ENCODE measurements at regions not wholly inside any gene's neighbourhood (a gene's known extent, or its start where the extent isn't known, plus 50 kb on each side); places are given as distances from the start of the nearest gene placed in this dataset.

DNA sequence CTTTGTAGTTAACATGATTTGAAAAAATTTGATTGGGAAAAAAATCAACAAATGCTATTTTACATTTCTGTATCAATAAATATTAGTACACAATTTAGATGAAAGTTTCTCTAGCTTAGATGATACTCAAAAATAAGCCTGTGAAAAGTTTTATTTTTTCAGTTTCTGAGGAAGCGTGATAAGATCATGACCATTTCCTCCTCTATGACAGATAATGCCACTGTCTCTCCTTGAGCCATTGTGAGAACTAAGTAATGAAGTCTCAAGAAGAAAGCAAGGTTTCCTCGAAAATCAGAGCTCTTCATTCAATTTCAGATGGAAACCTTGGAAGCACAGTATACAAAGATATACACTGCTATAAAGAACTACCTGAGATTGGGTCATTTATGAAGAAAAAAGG lies 395.0 kb downstream of the HDGFL1 start:
- TF ChIP-seq, protein P1, sequence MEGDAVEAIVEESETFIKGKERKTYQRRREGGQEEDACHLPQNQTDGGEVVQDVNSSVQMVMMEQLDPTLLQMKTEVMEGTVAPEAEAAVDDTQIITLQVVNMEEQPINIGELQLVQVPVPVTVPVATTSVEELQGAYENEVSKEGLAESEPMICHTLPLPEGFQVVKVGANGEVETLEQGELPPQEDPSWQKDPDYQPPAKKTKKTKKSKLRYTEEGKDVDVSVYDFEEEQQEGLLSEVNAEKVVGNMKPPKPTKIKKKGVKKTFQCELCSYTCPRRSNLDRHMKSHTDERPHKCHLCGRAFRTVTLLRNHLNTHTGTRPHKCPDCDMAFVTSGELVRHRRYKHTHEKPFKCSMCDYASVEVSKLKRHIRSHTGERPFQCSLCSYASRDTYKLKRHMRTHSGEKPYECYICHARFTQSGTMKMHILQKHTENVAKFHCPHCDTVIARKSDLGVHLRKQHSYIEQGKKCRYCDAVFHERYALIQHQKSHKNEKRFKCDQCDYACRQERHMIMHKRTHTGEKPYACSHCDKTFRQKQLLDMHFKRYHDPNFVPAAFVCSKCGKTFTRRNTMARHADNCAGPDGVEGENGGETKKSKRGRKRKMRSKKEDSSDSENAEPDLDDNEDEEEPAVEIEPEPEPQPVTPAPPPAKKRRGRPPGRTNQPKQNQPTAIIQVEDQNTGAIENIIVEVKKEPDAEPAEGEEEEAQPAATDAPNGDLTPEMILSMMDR (IDR thresholded peaks at IDR 0.05; ENCODE audit: low read length, missing control alignments) = no peak
- no peak overlapping the region for H3K4me3 ChIP-seq (replicated peaks; ENCODE audit: low read depth, low read length)
- DNase-seq (ENCODE audit: low read depth) = no peak

DNA sequence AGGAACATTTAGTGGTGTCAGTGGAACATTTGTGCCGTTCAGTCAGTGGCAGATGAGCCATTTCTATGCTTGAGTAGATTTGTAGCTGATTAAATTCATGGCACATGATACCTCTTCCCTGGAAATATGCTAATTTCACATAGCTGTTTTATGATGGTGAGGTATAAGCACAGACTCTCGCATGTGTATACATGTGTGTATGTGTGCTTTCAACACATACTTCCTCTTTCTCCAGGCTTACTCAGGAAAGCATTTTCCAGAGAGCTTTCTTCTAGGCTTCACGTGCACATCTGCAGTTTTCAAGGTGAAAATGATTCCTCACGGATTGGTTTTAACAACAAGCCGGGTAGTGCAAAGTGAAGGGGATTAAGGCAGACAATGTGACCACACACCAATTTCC lies 396.5 kb downstream of the HDGFL1 start:
- DNase-seq (ENCODE audit: low read depth) = no peak
- TF ChIP-seq, protein P1 (IDR thresholded peaks at IDR 0.05; ENCODE audit: low read length, missing control alignments) = no peak
- H3K4me3 ChIP-seq (replicated peaks; ENCODE audit: low read depth, low read length) = no peak overlapping the region

DNA sequence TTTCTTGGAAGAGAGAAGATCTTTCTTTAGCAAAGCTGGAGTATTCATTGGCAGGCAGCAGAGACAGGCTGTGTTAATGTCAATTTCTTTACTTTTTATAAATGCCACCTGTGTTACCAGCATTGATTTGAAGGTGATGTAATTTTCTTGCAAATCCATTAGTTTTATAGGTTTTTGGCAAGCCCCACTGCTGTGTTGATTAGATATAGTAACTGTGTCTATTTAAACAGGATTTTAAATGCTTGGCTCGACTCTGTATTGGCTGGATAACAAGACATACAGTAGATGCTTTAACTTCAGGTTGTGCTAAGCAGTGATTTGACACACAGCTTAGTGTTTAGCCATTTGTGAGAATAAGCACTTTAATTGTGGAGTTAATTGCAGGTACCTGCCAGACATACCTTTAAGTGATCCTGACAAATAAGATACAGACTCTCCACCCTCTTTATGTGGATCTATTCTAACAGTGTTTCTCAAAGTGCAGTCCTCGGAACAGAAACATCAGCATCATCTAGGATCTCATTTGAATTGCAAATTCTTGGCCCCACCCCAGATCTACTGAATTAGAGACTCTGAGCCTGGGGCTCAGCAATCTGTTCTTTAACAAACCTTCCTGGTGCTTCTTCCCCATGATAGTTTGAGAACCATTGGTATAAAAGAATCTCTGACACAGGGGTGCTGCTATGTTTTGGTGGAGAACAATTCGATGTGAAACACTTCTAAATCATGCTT lies 397.5 kb downstream of the HDGFL1 start:
- TF ChIP-seq, protein P1 (IDR thresholded peaks at IDR 0.05; ENCODE audit: low read length, missing control alignments) = no peak
- no peak overlapping the region for H3K4me3 ChIP-seq (replicated peaks; ENCODE audit: low read depth, low read length)
- DNase-seq (ENCODE audit: low read depth) = no peak

DNA sequence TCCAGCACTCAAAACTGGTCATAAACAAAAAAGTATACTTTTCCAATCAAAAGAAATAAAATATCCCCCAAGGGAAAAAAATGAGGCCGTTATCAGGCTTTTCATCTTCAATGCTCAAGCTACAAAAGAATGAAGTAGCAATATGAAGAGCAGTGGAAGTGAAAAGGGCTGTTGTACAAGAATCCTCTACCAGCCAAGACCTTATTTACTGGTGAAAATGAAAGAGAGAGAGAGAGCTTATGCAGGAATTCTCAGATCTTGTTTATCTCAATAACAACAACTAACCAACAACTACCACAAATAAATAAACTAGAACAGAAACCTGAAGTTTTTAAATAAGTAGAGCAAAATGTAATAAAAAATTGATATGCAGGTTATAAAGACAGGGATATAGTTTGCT lies 400.6 kb downstream of the HDGFL1 start:
- no peak overlapping the region for H3K4me3 ChIP-seq (replicated peaks; ENCODE audit: low read depth, low read length)
- DNase-seq (ENCODE audit: low read depth) = no peak
- TF ChIP-seq, protein P1 (IDR thresholded peaks at IDR 0.05; ENCODE audit: low read length, missing control alignments) = no peak

DNA sequence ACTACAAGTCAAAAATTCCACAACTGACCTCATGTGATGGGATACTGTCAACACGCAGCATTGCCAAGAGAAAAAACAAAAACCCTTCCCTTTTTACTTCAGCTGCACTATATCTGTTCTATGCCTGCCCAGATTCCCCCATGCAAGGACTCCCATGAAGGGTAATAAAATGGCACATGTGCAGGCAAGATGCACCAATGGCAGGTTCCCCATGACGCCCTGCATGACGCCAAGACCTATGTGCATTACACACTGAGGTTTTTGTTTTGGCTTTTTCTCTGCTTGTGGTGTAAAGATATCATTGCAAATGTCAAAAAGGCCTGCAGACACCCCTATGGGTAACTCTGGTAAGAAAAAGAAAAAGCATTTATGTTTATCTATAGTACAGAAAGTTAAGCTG lies 403.4 kb downstream of the HDGFL1 start:
- H3K4me3 ChIP-seq (replicated peaks; ENCODE audit: low read depth, low read length) = no peak overlapping the region
- DNase-seq (ENCODE audit: low read depth) = no peak
- TF ChIP-seq, protein P1 (IDR thresholded peaks at IDR 0.05; ENCODE audit: low read length, missing control alignments) = no peak

DNA sequence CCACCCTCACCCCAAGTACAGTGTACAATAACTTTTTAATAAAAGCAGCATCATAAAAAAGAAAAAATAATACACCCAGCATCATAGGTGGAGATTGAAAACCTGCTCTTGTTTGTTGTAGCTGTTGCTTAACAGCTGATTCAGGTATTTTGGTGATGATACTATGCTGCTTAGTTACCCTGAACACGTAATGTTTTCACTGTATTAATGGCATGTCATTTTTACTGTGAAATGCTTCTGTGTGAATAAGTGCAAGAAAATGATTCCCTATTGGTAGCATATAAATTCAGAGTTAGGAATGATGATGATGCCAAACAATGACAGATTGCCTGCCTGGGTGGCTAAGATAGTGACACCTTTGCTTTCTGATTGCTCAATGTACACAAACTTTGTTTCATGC lies 405.7 kb downstream of the HDGFL1 start:
- TF ChIP-seq, protein P1 (IDR thresholded peaks at IDR 0.05; ENCODE audit: low read length, missing control alignments) = no peak
- no peak overlapping the region for H3K4me3 ChIP-seq (replicated peaks; ENCODE audit: low read depth, low read length)
- no peak for DNase-seq (ENCODE audit: low read depth)

DNA sequence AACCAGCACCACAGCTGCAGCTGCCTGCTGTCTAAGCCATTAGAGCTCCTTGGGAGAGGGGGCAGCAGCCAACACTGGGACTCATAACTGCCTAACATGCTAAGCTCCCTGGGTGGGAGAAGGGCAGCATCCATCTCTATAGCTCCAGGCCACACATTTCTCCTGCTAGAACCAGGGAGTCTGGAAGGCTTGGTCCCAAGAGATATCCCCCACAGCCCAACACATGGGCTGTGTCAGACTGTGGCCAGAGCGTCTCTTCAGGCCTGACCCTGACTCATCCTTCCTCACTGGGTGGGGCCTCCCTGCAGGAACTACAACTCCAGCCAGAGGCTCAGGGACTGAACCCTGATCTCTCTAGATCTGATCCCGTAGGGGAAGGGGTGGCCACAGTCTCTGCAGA lies 411.1 kb downstream of the HDGFL1 start:
- H3K4me3 ChIP-seq (replicated peaks; ENCODE audit: low read depth, low read length) = no peak overlapping the region
- TF ChIP-seq, protein P1 (IDR thresholded peaks at IDR 0.05; ENCODE audit: low read length, missing control alignments) = no peak
- peak; percentile 7 for DNase-seq (ENCODE audit: low read depth)

Measured in fibroblast of pulmonary artery (primary cell).